ENCODE measurements at regions not wholly inside any gene's neighbourhood (a gene's known extent, or its start where the extent isn't known, plus 50 kb on each side); places are given as distances from the start of the nearest gene placed in this dataset.

DNA sequence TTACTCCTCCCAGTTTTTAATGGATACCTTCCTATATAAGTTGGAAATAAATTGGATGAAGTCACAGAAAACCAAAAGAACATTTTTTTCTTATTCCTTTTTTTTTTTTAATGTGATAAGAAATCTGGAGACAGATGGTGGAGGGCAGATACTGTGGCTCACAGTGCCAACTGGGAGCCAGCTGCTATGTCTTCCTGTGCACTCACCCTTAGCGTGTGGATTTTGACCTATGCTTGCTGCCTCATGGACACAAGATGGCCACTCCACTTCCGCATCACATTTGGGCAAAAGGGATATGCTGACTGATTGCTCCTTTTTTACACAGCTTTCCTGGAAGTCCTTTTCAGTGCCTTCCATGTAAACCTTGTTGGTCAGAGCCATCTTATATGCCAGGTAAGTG lies 342.6 kb downstream of the MAN2A1 start:
- DNase-seq (no peak), ATAC-seq (no peak)
- Histone ChIP-seq H3K9me3 (no peaks in the 10 kb centered on the region), H3K36me3 (no peaks in the 10 kb centered on the region), H3K27me3 (no peaks in the 10 kb centered on the region), H3K4me3 (no peak overlapping the region), H3K4me1 (no peaks in the 10 kb centered on the region), H3K27ac (no peak overlapping the region)
- TF ChIP-seq POLR2A (IDR thresholded peaks at IDR 0.05) = no peak
- TF ChIP-seq, protein P1, sequence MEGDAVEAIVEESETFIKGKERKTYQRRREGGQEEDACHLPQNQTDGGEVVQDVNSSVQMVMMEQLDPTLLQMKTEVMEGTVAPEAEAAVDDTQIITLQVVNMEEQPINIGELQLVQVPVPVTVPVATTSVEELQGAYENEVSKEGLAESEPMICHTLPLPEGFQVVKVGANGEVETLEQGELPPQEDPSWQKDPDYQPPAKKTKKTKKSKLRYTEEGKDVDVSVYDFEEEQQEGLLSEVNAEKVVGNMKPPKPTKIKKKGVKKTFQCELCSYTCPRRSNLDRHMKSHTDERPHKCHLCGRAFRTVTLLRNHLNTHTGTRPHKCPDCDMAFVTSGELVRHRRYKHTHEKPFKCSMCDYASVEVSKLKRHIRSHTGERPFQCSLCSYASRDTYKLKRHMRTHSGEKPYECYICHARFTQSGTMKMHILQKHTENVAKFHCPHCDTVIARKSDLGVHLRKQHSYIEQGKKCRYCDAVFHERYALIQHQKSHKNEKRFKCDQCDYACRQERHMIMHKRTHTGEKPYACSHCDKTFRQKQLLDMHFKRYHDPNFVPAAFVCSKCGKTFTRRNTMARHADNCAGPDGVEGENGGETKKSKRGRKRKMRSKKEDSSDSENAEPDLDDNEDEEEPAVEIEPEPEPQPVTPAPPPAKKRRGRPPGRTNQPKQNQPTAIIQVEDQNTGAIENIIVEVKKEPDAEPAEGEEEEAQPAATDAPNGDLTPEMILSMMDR (IDR thresholded peaks at IDR 0.05) = no peak
- intact Hi-C loops (cut with DNase I) = no loop called here
- 84% methylated on average over 2 of the region's 2 CpGs for whole genome bisulfite sequencing (ENCODE audit: insufficient coverage, low coverage, low lambda C conversion rate, missing lambda C conversion rate)

DNA sequence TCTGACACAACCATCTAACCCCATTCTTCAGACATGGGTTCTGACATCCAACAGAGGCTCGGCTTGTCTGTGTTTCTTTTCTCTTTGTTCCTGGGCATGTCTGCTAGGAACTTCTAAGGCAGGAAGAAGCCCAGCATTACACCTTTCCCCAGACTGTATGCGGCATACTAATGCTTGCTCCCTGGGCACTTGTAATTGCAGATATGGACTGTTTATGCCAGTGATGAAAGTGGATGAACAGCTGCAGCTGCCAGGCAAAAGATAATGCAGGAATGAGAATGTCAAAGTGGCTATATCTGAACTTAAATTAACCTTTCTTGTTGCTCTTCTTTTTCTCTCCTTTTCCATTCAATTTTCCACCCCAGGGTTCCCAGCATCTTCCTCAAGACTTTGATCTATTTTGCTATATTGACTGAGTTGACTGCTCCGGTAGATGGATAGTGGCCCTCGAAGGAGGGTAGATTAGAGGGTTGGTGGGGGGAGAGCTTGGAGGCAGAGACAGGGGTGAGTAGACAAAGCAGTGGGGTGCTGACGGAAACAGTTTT lies 344.4 kb downstream of the MAN2A1 start:
- no peaks in the 10 kb centered on the region for H3K27me3 ChIP-seq
- no peaks in the 10 kb centered on the region for H3K4me1 ChIP-seq
- H3K27ac ChIP-seq = no peak overlapping the region
- TF ChIP-seq POLR2A (IDR thresholded peaks at IDR 0.05) = no peak
- TF ChIP-seq, protein P1 (IDR thresholded peaks at IDR 0.05) = no peak
- no peaks in the 10 kb centered on the region for H3K36me3 ChIP-seq
- H3K9me3 ChIP-seq = no peaks in the 10 kb centered on the region
- H3K4me3 ChIP-seq = no peak overlapping the region
- intact Hi-C loops (cut with DNase I) = no loop called here
- ATAC-seq (no peak), DNase-seq (no peak)
- 83% methylated on average over 5 of the region's 5 CpGs for WGBS (ENCODE audit: insufficient coverage, low coverage, low lambda C conversion rate, missing lambda C conversion rate)

GRCh38 chr5:110038297-110038997 lies 348.7 kb downstream of the MAN2A1 start:
- H3K36me3 ChIP-seq = no peaks in the 10 kb centered on the region
- ATAC-seq = no peak
- 55% methylated on average over 4 of the region's 4 CpGs for WGBS (ENCODE audit: insufficient coverage, low coverage, low lambda C conversion rate, missing lambda C conversion rate)
- no peak overlapping the region for H3K27ac ChIP-seq
- intact Hi-C loops (cut with DNase I) = no loop called here
- DNase-seq = no peak
- H3K4me3 ChIP-seq = no peak overlapping the region
- H3K27me3 ChIP-seq = no peaks in the 10 kb centered on the region
- H3K4me1 ChIP-seq = no peaks in the 10 kb centered on the region
- H3K9me3 ChIP-seq = no peaks in the 10 kb centered on the region
- TF ChIP-seq POLR2A (IDR thresholded peaks at IDR 0.05) = no peak
- TF ChIP-seq, protein P1 (IDR thresholded peaks at IDR 0.05) = no peak

- 100% methylated on average over 2 of the region's 2 CpGs for WGBS (ENCODE audit: insufficient coverage, low coverage, low lambda C conversion rate, missing lambda C conversion rate)
- H3K36me3 ChIP-seq = no peaks in the 10 kb centered on the region
- no peak for DNase-seq
- H3K4me3 ChIP-seq = no peak overlapping the region
- TF ChIP-seq POLR2A (IDR thresholded peaks at IDR 0.05) = no peak
- TF ChIP-seq, protein P1 (IDR thresholded peaks at IDR 0.05) = peak in 2 of 4 donors; percentile 11 to 22
- H3K27me3 ChIP-seq = no peaks in the 10 kb centered on the region
- H3K9me3 ChIP-seq = no peaks in the 10 kb centered on the region
- no peak overlapping the region for H3K27ac ChIP-seq
- H3K4me1 ChIP-seq = no peaks in the 10 kb centered on the region
- ATAC-seq = no peak
- intact Hi-C loops (cut with DNase I) = no loop called here
Measured at GRCh38 chr5:110040178-110040577, 350.5 kb downstream of the MAN2A1 start.
